GM12878 (cell line): ENCODE measurements at regions not wholly inside any gene's neighbourhood (a gene's known extent, or its start where the extent isn't known, plus 50 kb on each side); places are given as distances from the start of the nearest gene placed in this dataset.

Source experiments
- MXI1 ChIP-seq: fragments of 150-350 bp; IDR thresholded peaks from 2 replicates; pipeline ENCODE4 v1.6.1; 2011; ENCODE audit warnings: low read depth, mild to moderate bottlenecking, inconsistent platforms, low read length, improper control_type of control experiment
- POLR2A ChIP-seq: IDR thresholded peaks from 2 replicates; pipeline ENCODE4 v1.6.1; 2011; ENCODE audit warnings: low read depth, mild to moderate bottlenecking, low read length
- TF ChIP-seq, protein P1 (sequence below): fragments of 450-650 bp; IDR thresholded peaks from 2 replicates; pipeline ENCODE4 v1.6.1; 2016; ENCODE audit warnings: mild to moderate bottlenecking
- TF ChIP-seq, protein P2 (sequence below), 3 experiments: IDR thresholded peaks in 2 of 3; conservative IDR thresholded peaks in 1 of 3; 2 replicates each; pipeline ENCODE4 v1.5.1; 2011; ENCODE audit warnings: low read depth in 3 of 3, low read length in 3 of 3, mild to moderate bottlenecking in 3 of 3, control low read depth in 2 of 3, moderate library complexity in 2 of 3, inconsistent platforms in 1 of 3, mixed read lengths in 1 of 3; ENCODE audit not compliant: control insufficient read depth in 2 of 3, insufficient read depth in 1 of 3; ENCODE audit errors: extremely low read depth in 1 of 3
- TF ChIP-seq, protein P3 (sequence below): IDR thresholded peaks from 2 replicates; pipeline ENCODE4 v1.6.1; 2011; ENCODE audit warnings: low read depth, low read length, improper control_type of control experiment, borderline replicate concordance

DNA sequence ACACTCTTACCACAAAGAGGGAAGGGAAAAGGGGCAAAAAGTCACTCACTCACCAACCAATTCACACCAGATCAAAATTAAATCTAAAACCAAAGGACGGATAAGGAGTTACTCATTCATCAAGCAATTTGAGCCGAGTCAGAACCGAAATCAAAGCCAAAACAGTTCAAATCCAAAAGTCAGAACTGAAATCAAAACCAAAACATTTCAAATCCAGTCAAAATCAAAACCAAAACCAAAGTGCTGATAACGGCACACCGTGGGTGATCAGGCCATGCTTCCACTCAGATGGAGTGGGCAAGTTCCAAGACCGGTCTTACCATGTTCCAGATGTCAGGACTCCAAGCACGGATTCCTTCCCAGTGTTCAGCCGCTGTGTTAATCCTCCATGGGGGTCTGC, 139.5 kb downstream of the SLC38A6 start:
- TF ChIP-seq, protein P1, sequence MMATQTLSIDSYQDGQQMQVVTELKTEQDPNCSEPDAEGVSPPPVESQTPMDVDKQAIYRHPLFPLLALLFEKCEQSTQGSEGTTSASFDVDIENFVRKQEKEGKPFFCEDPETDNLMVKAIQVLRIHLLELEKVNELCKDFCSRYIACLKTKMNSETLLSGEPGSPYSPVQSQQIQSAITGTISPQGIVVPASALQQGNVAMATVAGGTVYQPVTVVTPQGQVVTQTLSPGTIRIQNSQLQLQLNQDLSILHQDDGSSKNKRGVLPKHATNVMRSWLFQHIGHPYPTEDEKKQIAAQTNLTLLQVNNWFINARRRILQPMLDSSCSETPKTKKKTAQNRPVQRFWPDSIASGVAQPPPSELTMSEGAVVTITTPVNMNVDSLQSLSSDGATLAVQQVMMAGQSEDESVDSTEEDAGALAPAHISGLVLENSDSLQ, result no peak
- TF ChIP-seq, protein P2, sequence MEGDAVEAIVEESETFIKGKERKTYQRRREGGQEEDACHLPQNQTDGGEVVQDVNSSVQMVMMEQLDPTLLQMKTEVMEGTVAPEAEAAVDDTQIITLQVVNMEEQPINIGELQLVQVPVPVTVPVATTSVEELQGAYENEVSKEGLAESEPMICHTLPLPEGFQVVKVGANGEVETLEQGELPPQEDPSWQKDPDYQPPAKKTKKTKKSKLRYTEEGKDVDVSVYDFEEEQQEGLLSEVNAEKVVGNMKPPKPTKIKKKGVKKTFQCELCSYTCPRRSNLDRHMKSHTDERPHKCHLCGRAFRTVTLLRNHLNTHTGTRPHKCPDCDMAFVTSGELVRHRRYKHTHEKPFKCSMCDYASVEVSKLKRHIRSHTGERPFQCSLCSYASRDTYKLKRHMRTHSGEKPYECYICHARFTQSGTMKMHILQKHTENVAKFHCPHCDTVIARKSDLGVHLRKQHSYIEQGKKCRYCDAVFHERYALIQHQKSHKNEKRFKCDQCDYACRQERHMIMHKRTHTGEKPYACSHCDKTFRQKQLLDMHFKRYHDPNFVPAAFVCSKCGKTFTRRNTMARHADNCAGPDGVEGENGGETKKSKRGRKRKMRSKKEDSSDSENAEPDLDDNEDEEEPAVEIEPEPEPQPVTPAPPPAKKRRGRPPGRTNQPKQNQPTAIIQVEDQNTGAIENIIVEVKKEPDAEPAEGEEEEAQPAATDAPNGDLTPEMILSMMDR (IDR thresholded peaks at IDR 0.05 in 2 of 3, conservative IDR thresholded peaks at IDR 0.05 in 1 of 3; ENCODE audit: control insufficient read depth in 2 of 3, extremely low read depth in 1 of 3, insufficient read depth in 1 of 3, low read depth in 3 of 3, low read length in 3 of 3), result no peak
- TF ChIP-seq POLR2A (no peak), MXI1 (no peak)
- TF ChIP-seq, protein P3, sequence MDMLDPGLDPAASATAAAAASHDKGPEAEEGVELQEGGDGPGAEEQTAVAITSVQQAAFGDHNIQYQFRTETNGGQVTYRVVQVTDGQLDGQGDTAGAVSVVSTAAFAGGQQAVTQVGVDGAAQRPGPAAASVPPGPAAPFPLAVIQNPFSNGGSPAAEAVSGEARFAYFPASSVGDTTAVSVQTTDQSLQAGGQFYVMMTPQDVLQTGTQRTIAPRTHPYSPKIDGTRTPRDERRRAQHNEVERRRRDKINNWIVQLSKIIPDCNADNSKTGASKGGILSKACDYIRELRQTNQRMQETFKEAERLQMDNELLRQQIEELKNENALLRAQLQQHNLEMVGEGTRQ, result no peak
